ENCODE measurements at regions not wholly inside any gene's neighbourhood (a gene's known extent, or its start where the extent isn't known, plus 50 kb on each side); places are given as distances from the start of the nearest gene placed in this dataset.

GRCh38 chr12:118780939-118781338 lies 200.4 kb upstream of the SRRM4 start:
- no peaks in the 10 kb centered on the region for H3K36me3 ChIP-seq (ENCODE audit: insufficient read depth in 1 of 2, low read depth in 1 of 2)
- no peaks in the 10 kb centered on the region for H3K9me3 ChIP-seq
- H3K27ac ChIP-seq: no peak overlapping the region
- no peak for ATAC-seq
- DNase-seq: no peak
- WGBS, 3 donors: 31 to 44% (median 38%) methylated on average over 6 to 7 of the region's 7 CpGs
- peaks cover 3 to 7% (median 6%) of the 10 kb centered on the region in 3 donors for H3K27me3 ChIP-seq (ENCODE audit: insufficient read depth in 3 of 3, low read length in 2 of 3)
- no peaks in the 10 kb centered on the region for H3K4me1 ChIP-seq
- H3K4me3 ChIP-seq: no peak overlapping the region
- TF ChIP-seq, protein P1, sequence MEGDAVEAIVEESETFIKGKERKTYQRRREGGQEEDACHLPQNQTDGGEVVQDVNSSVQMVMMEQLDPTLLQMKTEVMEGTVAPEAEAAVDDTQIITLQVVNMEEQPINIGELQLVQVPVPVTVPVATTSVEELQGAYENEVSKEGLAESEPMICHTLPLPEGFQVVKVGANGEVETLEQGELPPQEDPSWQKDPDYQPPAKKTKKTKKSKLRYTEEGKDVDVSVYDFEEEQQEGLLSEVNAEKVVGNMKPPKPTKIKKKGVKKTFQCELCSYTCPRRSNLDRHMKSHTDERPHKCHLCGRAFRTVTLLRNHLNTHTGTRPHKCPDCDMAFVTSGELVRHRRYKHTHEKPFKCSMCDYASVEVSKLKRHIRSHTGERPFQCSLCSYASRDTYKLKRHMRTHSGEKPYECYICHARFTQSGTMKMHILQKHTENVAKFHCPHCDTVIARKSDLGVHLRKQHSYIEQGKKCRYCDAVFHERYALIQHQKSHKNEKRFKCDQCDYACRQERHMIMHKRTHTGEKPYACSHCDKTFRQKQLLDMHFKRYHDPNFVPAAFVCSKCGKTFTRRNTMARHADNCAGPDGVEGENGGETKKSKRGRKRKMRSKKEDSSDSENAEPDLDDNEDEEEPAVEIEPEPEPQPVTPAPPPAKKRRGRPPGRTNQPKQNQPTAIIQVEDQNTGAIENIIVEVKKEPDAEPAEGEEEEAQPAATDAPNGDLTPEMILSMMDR (IDR thresholded peaks at IDR 0.05): no peak
- intact Hi-C loops (cut with DNase I): no loop called here

GRCh38 chr12:118781692-118782091 lies 199.6 kb upstream of the SRRM4 start:
- no peaks in the 10 kb centered on the region for H3K9me3 ChIP-seq
- H3K36me3 ChIP-seq (ENCODE audit: insufficient read depth in 1 of 2, low read depth in 1 of 2): no peaks in the 10 kb centered on the region
- WGBS, 3 donors: 47 to 66% (median 58%) methylated on average over 3 of the region's 3 CpGs
- no peak for ATAC-seq
- TF ChIP-seq, protein P1 (IDR thresholded peaks at IDR 0.05): no peak
- H3K4me3 ChIP-seq: no peak overlapping the region
- no peak for DNase-seq
- no peaks in the 10 kb centered on the region for H3K4me1 ChIP-seq
- intact Hi-C loops (cut with DNase I): no loop called here
- no peak overlapping the region for H3K27ac ChIP-seq
- peaks cover 3 to 10% (median 6%) of the 10 kb centered on the region in 3 donors for H3K27me3 ChIP-seq (ENCODE audit: insufficient read depth in 3 of 3, low read length in 2 of 3)

- H3K27me3 ChIP-seq (ENCODE audit: insufficient read depth in 3 of 3, low read length in 2 of 3): peaks cover 0 to 10% (median 3%) of the 10 kb centered on the region in 3 donors
- no peak for ATAC-seq
- DNase-seq: no peak
- no peak overlapping the region for H3K4me3 ChIP-seq
- no peaks in the 10 kb centered on the region for H3K9me3 ChIP-seq
- H3K27ac ChIP-seq: no peak overlapping the region
- H3K36me3 ChIP-seq (ENCODE audit: insufficient read depth in 1 of 2, low read depth in 1 of 2): no peaks in the 10 kb centered on the region
- intact Hi-C loops (cut with DNase I): no loop called here
- WGBS, 3 donors: 82 to 93% (median 90%) methylated on average over 2 of the region's 2 CpGs
- TF ChIP-seq, protein P1 (IDR thresholded peaks at IDR 0.05): no peak
- H3K4me1 ChIP-seq: no peaks in the 10 kb centered on the region
Observed at GRCh38 chr12:118783703-118784102, 197.6 kb upstream of the SRRM4 start.

DNA sequence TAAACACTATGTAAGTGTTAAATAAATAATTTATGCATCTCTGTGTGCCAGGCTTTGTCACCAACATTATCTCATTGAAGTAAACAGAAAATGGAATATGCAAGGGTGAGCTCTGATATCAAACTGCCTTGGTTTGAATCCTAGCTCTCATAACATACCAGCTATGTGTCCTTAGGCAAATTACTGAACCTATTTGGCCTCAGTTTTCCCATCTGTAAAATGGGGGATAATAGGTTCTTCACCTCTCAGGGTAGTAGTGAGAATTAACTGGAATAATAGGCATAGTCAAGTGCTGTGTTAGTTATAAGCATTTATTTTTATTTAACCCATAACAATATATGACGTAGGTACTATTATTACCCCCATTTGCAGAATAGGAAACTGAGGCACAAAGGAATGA lies 190.8 kb upstream of the SRRM4 start:
- WGBS, 3 donors: 82 to 94% (median 91%) methylated on average over 1 of the region's 1 CpG
- H3K27me3 ChIP-seq (ENCODE audit: insufficient read depth in 3 of 3, low read length in 2 of 3): peaks cover 0 to 2% (median 0%) of the 10 kb centered on the region in 3 donors
- H3K36me3 ChIP-seq (ENCODE audit: insufficient read depth in 1 of 2, low read depth in 1 of 2): no peaks in the 10 kb centered on the region
- intact Hi-C loops (cut with DNase I): no loop called here
- H3K27ac ChIP-seq: no peak overlapping the region
- H3K4me3 ChIP-seq: no peak overlapping the region
- ATAC-seq (no peak), DNase-seq (no peak)
- H3K9me3 ChIP-seq: no peaks in the 10 kb centered on the region
- no peaks in the 10 kb centered on the region for H3K4me1 ChIP-seq
- TF ChIP-seq, protein P1 (IDR thresholded peaks at IDR 0.05): no peak

- ATAC-seq: no peak
- H3K36me3 ChIP-seq (ENCODE audit: insufficient read depth in 1 of 2, low read depth in 1 of 2): no peaks in the 10 kb centered on the region
- H3K9me3 ChIP-seq: no peaks in the 10 kb centered on the region
- H3K27me3 ChIP-seq (ENCODE audit: insufficient read depth in 3 of 3, low read length in 2 of 3): peaks cover 0 to 3% (median 0%) of the 10 kb centered on the region in 3 donors
- H3K27ac ChIP-seq: no peak overlapping the region
- DNase-seq: no peak
- intact Hi-C loops (cut with DNase I): no loop called here
- WGBS, 3 donors: 26 to 30% (median 29%) methylated on average over 6 of the region's 6 CpGs
- H3K4me3 ChIP-seq: no peak overlapping the region
- TF ChIP-seq, protein P1 (IDR thresholded peaks at IDR 0.05): no peak
- no peaks in the 10 kb centered on the region for H3K4me1 ChIP-seq
Observed at GRCh38 chr12:118813778-118814357, 167.5 kb upstream of the SRRM4 start.

Measured in psoas muscle (tissue), 7 donors.